GM13977 (cell line): ENCODE measurements at regions not wholly inside any gene's neighbourhood (a gene's known extent, or its start where the extent isn't known, plus 50 kb on each side); places are given as distances from the start of the nearest gene placed in this dataset.

ENCODE experiments used
- DNase-seq: peaks from one replicate; pipeline ENCODE4 v3.0.0; 2012; ENCODE audit warnings: low spot score
- CTCF ChIP-seq: IDR thresholded peaks from 2 replicates; pipeline ENCODE4 v1.5.1; 2012; ENCODE audit warnings: mild to moderate bottlenecking, control low read depth; ENCODE audit not compliant: insufficient read depth; ENCODE audit errors: extremely low read depth, missing control alignments
- in situ Hi-C: fragments of 300-500 bp; cut with MboI; formaldehyde crosslinking; loops from one replicate; pipeline ENCODE4 v1.12.0; 2022; ENCODE audit warnings: low sequenced_read_pairs, low pct_unique_long_range_greater_than_20kb, mixed read lengths, inconsistent platforms; ENCODE audit not compliant: unreplicated experiment

DNA sequence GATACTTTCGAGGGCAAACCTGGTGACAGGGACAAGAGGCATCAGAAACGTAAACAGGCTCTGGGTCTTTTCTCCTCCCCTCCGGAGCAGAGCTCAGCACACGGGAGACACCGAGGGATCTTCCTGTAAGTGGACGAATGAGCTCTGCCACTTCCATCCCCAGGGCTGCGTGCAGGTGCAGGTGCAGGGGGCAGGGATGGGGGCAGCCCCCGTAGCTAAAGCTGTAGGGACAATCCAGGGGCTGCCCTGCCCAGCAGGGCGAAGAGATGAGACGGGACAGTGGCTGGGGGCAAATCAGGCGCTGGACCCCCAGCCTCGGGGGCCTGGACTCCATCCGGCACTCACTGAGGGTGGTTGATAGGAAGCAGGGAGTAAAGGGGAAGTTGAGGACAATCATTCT lies 505.4 kb downstream of the BRD1 start:
- in situ Hi-C loops, result no loop called here
- DNase-seq, result no peak
- TF ChIP-seq CTCF, result no peak

DNA sequence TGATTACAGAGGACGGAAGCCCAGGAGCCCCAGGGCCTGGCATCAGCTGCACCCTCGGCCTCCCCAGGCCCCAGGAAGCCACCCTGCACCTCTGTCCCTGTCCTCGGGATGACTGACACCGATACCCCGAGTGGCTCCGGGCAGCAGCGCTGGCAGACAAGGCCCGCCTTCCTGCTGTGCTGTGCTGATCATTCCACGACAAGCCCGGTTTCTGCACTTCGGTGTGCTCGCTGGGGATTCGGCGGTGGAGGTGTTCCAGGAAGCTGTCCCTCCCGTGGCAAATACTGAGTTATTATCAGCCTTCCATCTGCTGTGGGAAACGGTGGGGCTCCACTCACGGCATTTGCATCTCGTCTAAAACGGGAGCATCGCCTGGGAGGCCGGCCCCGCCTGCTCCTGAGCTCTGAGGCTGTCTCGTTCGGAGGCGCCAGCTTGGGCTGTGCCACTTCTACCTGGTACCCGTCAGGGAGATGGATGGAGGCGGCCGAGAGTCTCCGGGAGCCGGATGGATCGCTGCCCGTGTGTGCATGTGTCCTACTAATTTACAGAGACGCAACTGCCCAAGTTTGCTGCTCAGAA lies 506.1 kb downstream of the BRD1 start:
- no peak for DNase-seq
- TF ChIP-seq CTCF, result no peak
- in situ Hi-C loops, result no loop called here

GRCh38 chr22:49320714-49321476 lies 506.8 kb downstream of the BRD1 start:
- TF ChIP-seq CTCF, result no peak
- in situ Hi-C loops, result no loop called here
- no peak for DNase-seq

- DNase-seq, result no peak
- TF ChIP-seq CTCF, result no peak
- in situ Hi-C loops, result no loop called here
These were observed 510.3 kb downstream of the BRD1 start for GRCh38 chr22:49317369-49317768.

GRCh38 chr22:49312601-49313000 lies 515.1 kb downstream of the BRD1 start:
- no peak for TF ChIP-seq CTCF
- DNase-seq, result no peak
- in situ Hi-C loops, result no loop called here

DNA sequence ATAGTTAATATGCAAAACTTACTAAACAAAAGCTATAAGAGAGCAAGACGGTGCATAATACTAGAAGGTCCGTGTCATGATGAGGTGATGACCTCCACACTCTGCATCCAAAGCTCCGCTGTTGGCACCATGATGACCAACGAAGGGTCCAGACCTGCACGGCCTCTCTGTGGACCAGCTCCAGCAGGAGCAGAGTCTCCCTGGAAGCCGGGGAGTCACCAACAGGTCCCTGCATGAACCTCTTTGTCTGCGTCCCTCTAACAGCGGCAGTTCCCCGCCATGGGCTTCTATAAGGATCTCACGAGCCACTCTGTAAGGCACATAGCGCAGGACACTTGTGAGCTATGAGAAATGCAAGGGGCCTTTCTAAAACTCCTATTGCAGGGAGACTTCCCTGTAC lies 517.3 kb downstream of the BRD1 start:
- in situ Hi-C loops, result no loop called here
- DNase-seq, result no peak
- no peak for TF ChIP-seq CTCF
